Stimulated activated CD8-positive, alpha-beta memory T cell treated with anti-CD3 and anti-CD28 coated beads, Interleukin-4, amount 100 ng/mL, for 24 hours (primary cell): ENCODE measurements at regions not wholly inside any gene's neighbourhood (a gene's known extent, or its start where the extent isn't known, plus 50 kb on each side); places are given as distances from the start of the nearest gene placed in this dataset.

Experiments used
- DNase-seq: peaks from one replicate; pipeline ENCODE4 v3.0.0-alpha.2; 2020; ENCODE audit warnings: low read depth

DNA sequence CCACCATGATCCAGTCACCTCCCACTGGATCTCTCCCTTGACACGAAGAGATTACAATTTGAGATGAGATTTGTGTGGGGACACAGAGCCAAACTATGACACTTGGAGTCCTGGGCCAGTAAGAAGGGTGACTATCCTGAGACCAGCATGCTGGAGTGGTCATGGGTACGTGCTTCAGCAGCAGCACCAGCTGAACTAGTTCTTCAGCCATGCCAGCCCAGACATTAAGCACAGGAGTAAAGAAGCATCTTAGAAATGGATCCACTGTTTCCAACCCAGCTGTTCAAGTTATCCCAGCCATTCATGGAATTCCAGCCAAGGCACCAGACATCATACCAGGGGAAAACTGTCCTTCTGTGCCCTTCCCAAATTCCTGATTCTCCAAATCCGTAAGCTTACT lies 370.0 kb downstream of the MAFB start:
- DNase-seq = no peak

DNA sequence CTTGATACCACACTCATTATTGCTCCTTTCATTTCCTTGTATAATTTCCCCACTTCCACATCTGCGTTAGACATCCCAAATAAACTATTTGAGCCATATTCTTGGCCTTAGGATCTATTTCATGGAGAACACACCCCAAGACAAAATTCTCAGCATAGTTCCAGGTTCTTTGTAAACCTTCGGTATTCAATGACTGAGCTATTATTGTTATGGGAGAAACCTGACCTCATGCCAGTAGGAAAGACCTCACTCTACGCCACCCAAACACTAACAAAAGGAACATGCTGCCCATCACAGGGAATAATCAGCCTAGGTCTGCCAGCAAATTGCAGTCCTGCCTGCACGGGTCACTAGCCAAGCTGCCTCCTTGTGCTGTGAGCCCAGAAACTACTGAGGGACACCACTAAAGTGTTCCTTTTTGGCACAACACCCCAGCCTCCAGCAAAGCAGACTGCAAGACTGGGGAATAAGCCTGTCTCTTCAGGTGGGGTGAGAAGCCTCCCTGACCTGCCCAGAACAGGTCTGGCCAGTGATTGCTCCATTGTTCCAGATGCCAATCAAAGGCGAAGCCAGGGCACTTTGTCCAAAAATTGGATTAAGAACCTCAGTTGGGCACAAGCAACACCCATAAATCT lies 371.8 kb downstream of the MAFB start:
- no peak for DNase-seq

DNA sequence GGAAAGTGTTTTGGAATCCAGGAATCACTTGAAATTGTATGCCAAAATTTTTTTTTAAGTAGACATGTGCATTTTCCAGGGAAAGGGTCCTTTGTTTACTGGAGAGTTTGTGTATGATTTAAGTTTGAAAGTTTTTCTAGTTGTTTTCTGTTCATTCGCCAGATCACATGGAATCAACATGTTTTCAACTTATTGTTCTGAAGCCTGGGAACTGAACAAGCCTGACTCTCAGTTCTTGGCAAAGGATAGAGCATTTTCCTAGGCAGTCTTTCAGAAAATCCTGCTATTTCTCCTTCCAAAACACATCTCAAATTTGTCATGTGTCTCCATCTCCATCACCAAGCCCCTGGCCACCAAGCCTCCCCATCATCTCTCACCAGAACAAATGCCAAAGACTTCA lies 374.8 kb downstream of the MAFB start:
- DNase-seq = no peak

DNA sequence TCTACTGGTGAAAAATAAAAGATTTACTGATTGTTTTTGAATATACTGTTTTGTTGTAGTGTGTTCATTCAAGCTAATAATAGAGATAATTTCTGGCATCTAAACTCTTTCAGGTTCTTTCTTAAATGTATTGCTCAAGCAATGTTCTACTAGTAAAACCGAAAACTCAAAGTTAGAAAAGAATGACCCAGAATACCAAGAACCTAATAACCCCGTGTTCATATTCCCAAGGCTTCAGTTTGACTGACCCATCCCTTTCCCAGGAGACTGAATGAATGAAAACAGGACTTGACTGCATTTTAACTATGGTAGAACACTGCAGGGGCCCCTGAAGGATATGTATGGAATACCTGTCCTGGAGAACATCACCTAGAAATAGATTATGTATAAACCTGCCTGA lies 375.3 kb downstream of the MAFB start:
- DNase-seq = no peak

DNA sequence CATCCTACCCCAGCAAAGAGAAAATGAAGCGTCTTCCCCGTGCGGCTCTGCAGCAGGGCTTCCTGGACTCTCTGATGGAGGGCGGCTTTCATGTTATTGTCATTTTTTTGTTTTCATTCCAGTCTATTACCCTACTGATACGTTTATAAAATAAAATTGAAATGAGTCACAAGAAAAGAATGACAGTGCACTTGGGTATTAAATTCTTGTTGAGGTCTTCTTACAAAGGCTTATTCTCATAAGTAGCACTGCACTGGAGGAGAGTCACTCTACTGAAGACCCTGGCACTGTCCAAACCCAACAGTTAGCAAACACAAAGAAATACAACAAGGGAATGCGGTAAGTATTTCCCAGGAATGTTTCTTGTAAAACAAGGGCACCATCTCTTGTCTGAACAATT lies 379.3 kb downstream of the MAFB start:
- DNase-seq = no peak

DNA sequence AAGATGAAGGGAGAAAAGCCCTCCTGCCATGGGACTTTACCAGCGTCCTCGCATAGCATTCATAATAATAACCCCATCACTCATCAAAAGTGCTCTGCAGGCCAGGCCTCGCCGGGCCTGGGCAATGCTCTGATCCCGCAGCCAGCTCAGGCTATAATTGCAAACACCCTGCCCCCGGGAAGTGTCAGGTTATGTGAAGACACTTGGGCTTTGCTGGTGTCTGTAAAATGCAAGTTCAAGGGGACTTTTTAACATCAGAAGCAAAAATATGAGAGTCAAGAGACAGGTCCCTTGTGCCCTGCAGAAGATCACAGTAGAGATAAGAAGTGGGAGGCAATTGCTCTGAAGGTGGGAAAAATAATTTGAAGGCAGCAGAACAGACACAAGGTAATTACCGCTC lies 381.0 kb downstream of the MAFB start:
- DNase-seq = no peak

DNA sequence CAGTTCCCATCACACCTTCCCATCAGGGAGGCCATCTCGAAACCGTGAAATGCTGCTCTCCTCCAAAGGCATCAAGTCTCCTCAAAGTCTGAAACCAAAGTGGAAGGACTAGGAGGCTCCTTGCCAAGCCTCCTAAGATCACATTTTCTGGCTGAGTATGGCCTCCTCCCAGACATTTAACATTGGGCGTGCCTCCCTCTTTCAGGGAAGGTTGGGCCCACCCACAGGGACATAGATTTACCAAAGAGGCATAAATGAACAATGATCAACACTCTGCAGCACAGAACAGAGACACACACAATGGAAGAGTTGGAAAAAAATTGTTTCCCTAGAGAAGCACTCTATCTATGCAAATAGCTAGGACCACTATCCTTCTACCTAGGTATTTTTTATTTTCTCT lies 381.8 kb downstream of the MAFB start:
- no peak for DNase-seq

DNA sequence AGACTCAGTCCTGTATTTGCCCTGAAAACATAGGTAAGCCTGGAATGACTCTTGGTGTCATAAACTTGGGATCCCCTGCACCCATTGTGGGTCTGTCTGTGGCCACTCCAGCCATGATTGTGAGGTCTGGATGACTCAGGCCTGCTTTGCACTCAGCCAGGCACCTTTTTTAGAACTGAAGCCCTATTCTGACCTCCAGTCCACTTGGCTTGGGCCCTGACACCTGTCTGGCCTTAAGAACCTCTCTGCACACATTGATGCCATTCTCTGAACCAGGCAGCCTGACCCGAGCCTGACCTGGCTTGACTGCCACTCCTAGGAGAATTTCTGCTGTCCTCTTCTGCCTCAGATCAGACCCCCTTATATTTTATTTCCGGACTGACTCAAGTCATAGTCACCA lies 383.7 kb downstream of the MAFB start:
- DNase-seq = no peak

DNA sequence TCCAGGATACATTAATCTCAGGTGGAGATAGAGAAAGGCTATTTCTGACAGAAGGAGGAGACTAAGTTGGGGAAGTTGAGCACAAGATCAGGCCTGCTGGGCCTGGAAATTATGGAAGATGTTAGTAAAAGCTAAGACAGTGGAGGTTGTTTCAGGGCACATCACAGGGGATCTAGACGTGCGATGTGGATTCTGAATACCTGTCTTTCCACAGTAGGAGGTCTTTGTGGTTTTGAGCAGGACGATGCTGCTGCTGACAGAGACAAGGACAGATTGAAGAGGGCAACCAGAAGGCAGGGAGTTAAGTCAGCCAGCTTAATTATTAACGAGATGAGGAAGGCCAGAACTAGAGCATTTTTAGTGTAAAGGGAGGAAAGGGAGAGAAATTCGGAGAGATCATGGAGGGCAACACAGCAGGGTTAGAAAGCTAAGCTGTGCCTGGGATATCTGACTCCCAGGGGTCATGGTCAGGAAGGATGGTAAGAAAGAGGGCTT lies 384.9 kb downstream of the MAFB start:
- DNase-seq = no peak

DNA sequence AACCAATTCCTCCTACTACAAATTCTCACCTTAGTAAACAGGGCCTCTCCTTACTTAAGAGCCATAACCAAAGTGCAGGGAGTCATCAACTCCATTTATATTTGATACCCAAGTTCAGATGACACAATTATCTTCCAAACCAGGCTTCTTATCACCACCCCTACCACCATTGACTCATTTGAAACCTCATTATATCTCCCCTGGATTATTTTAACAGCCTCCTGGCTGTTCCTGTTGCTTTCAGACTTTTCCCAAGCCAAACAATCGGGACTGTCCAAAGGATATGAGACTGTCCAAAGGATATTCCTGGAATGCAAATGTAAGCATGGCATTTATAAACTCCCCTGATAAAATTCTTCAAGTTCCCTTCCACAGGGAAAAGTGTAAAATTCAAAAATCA lies 394.3 kb downstream of the MAFB start:
- DNase-seq = no peak

DNA sequence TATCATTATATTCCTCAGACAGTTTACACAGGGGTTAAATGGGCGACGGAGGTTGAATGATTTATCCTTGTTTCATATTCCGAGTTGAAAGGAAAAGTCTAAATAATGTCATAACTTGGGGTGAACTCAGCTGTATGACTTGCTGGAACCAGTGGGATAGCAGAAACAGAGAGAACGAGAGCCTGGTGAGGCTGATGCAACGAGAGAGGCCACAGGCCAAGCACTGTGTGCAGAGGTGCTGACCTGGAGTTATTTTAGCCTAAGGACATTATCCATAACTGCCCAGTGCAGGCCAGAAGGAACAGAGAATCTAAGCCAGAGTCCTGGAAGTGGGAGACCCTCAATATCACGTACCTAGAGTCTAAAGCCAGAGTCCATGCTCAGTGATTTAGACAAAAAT lies 394.9 kb downstream of the MAFB start:
- DNase-seq = no peak

DNA sequence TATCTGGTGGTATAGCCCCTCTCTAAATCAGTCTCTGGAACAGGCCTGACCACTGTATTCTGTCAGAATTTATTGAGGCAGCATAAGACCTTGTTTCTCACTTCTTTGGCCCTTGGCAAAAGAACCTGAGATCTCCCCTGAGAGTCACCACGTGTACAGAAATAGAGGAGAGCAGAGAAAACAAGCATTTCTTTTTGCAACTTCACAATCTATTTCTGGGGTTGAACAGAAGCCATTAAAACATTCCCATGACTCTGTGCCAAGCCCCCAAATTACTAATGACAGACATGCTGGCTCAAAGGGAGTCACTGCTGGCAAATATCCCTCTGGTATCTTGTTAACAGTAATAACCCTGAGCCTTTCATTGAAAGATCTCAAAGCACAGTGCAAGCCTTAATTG lies 395.3 kb downstream of the MAFB start:
- DNase-seq = no peak

DNA sequence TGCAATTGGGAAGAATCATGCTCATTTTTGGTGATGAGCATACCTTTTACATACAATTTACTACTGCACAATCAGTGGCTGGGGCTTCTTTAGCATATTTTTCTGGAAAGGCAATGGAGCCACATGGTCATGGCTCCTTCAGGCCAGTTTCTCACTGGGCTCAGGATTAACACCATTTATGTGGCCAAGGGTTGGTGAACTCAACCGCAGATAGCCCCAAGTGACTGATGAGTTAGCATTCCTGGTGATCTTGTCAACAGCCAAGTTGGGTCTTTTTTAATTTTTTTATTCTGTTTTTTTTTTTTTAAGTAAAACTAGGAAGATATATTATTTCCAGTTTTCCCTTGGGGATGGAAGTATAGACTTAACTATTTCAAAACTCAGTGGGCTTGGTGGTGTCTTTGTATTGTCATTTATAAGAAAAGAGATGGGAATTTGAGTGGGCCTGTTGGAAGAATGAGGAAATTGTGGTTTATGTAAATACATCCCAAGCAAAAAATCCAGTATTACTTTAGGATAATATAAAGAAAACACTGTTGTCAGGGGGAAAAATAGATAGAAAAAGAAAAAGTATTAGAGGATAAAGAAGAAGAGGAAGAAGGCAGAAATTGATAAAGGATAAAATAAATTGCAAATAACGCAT lies 397.4 kb downstream of the MAFB start:
- no peak for DNase-seq

DNA sequence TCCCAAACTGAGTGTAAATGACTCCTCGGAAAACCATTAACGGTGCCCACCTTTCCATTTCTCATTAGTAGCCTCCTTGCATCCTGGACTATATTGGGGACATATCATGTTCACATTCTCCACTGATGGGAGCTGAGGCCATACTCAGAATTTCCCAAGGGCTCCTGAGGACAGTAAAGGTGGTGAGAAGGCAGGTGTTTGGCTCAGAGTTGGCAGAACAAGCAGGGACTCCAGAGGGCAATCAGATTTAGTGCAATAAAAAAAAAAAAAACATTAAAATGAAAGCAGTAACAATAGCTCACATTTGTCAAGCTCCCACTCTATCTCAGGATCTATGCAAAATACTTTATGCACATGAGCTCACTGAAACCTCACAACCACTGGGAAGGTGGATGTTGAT lies 401.4 kb downstream of the MAFB start:
- DNase-seq = no peak

DNA sequence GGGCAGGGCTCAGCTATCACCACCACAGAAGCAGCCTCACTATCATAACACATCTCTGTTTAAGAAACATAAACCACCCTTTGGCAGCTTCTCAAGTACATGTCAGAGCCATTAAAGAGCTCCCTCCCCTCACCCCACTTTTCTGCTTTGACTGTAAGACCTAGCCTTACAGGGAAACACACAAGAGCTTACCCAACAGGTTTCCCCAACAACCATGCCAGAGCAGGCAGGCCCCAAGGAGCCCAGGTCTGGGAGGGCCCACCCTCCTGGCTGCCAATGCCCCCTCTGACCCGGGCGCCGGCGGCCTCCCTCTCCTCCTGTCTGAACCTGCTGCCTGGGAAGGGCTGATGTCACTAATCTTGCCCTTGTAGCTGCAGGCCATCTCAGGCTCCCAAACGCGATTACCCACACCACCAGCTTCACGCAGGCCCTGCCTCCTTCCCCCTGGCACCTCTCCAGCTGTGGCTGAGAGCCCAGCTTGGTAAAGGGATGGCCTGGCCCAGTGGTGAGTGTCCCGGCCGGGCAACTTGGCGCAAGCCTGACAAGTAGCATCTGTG lies 402.0 kb downstream of the MAFB start:
- DNase-seq = no peak

DNA sequence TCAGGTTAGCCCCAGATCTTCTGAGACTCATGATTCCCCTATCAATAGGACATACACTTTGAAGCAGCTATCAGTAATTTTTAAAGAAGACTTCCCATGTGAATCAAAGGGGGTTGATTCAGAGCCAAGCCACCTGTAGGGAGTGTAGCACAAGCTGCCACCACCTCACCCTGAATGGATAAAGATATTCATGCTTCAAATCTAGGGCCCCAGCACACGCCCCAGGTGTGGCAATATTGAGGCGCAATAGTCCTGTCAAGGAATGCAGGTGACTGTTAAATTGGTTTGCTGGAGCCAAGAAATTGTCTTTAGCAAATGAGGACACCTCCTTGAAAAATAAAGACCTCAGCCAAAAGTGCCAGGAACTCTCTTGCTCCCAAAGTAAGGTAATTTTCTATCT lies 404.4 kb downstream of the MAFB start:
- DNase-seq = no peak

DNA sequence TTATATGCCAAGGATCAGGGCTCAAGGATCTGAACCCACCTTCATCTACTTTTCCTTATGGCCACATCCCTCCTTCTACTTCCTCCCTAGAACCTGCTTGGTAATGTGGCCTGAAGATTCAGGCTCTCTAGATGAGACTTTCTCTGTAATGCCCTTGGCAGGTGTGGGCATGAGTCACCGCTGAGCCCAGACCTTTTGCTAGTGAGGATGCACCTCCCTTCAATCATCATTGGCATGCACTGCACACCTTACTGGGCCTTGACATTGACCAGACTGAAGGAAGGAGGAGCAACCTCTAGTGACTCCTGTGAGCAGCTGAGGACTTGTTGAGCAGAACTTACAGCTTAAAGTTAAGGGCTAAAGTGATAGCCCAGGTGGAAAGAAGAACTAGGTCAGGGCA lies 405.3 kb downstream of the MAFB start:
- DNase-seq = no peak

DNA sequence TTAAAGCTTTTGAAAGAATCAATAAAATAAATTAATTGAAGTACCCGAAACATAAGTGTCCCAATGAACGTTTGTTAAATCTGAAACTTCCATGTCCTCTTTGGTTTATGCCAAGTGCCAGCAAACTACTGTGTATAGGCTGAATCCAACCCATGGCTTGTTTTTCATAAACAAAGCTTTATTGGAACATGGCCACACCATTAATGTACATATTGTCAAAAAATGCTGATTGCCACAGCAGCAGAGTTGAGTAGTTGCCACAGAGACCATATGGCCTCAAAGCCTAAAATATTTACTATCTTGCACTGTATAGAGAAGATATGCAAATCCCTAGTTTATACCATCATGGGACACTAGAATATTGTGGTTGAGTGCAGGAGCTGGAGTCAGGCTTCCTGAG lies 406.1 kb downstream of the MAFB start:
- no peak for DNase-seq

DNA sequence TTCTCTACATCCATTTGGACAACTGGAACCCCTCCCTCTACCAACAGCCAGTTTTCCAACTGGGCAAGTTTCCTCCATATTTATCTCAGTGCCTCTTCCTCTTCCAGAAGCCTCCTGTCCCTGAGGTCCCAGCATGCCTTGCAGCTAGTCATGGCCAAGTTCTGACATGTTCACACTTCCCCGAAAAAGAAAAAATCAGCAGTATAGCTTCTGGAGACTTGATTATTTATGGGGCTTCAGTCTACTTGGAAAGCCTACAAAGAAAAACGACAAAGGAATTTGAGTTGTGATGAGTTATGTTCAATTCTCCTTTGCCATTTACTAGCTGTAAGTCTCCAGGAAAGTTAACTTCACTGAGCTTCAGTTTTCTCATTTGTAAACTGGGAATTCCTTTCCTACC lies 406.5 kb downstream of the MAFB start:
- no peak for DNase-seq

DNA sequence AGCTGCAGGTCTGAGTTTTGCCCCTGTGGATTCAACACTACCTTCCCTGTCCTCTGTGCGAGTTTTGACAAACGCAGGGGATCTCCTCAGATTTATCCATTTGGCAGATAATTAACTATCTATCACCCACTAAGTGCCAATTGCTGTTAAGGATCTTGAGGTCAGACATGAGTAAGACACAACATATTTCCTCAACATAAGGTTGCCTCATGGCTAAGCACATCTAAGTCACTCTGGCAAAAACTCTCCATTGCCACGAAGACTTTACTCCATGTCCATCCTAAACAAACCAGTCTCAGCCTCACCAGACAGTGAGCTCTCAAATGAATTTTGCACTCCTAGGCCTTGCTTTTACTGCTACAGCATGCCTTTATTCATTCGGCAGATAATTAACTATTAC lies 408.4 kb downstream of the MAFB start:
- DNase-seq = no peak

DNA sequence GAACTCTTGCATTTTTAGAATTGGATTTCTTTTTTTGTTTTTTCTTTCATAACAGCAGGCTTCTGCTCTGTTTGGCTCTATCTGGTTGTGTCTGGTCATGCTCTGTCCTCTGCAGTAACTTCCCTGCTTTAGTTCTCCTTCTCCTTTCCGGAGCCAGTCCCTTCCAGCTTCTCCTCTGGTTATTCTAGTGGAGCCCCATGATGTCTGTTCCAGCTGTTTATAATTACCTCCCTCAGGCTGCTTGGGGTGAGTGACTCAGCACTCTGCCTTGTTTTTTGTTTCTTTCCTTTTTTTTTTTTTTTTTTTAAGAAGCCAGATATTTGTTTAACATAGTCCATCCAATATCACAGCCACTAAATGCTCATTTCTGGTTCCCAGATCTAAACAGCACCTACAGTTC lies 409.6 kb downstream of the MAFB start:
- DNase-seq = no peak

DNA sequence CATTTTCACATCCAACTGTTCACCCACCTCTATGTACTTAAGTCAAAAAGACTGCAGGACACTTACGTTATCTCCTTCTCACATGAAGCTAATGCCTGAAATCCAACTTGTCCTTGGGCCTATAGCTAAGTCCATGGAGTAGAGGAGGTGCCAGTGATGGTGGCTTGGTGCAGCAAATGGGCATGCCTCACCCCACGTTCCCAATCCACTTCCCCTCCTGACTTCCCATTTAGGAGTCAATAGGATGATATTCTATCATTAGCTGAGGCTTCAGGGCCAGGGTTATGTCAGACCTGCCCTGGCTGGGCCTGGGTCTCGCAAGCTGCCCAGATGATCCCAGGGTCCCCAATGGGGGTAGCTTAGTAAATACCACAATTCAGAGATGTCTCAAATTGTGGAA lies 410.4 kb downstream of the MAFB start:
- DNase-seq = no peak

DNA sequence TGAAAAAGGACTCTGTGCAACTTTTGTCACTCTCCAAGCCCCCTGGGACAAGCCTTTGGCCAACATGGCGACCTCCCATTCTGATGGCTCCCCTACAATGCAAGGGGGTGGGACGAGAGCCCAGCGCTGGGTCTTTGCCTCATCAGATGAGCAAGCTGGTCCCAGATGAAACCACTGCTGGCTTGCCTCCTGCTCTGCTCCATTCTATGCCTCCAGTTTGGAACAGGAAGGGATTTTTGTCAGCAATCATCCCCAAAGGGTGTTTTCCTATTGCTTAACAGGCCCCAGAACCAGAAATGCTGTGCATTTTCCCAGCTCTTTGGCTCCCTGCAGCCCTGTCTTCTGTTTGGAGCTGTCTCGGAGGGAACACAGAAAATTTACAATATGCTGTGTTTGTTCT lies 412.7 kb downstream of the MAFB start:
- no peak for DNase-seq

DNA sequence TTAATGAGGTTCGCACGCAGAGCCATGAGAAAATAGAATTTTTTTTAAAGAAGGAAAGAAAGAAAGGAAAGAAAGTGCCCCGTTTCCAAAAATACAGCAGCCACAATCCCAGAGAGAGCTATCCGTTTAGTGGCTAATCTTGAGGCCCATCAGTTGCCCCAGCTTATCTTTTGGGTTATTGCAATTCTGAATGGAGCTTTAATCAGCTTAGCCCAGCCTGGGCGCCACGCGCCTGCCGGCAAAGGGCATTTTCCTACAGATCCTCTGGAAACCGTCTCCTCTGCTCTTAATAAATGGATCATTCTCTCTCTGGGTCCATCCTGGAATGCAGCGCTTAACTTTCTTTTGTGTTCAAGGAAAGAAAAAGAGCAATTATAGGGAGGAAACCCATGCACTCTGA lies 413.3 kb downstream of the MAFB start:
- DNase-seq = no peak
